KMS-11 (cell line): ENCODE measurements at regions not wholly inside any gene's neighbourhood (a gene's known extent, or its start where the extent isn't known, plus 50 kb on each side); places are given as distances from the start of the nearest gene placed in this dataset.
"Not testable (repeated sequence)": the region's sequence is repeated elsewhere in the genome, so short reads cannot be mapped to it uniquely, and the experiment has no call there.

ENCODE experiments used
- H2AFZ ChIP-seq: fragments of 200-600 bp; sonication (generic); 2 replicates; pipeline ENCODE4 v1.6.1; 2016; ENCODE audit warnings: antibody characterized with exemption, mixed run types, low read depth
- H3K27ac ChIP-seq: fragments of 200-600 bp; sonication (generic); 2 replicates; pipeline ENCODE4 v1.6.1; 2016; ENCODE audit warnings: mild to moderate bottlenecking, mixed run types
- H3K27me3 ChIP-seq: fragments of 200-600 bp; sonication (generic); 2 replicates; pipeline ENCODE4 v1.6.1; 2017; ENCODE audit warnings: mild to moderate bottlenecking, low read depth, mixed run types, moderate library complexity; ENCODE audit not compliant: insufficient read depth
- H3K36me3 ChIP-seq: fragments of 200-600 bp; sonication (generic); 2 replicates; pipeline ENCODE4 v1.6.1; 2017; ENCODE audit warnings: mild to moderate bottlenecking, mixed run types; ENCODE audit not compliant: insufficient read depth
- H3K4me1 ChIP-seq: fragments of 200-600 bp; sonication (generic); 2 replicates; pipeline ENCODE4 v1.6.1; 2016; ENCODE audit warnings: mild to moderate bottlenecking, low read depth, mixed run types; ENCODE audit not compliant: poor library complexity, severe bottlenecking
- H3K4me2 ChIP-seq: fragments of 200-600 bp; sonication (generic); 2 replicates; pipeline ENCODE4 v1.7.0; 2016; ENCODE audit warnings: mild to moderate bottlenecking, mixed run types
- H3K4me3 ChIP-seq: fragments of 200-600 bp; sonication (generic); IDR thresholded peaks from 2 replicates; pipeline ENCODE4 v1.6.1; 2017; ENCODE audit warnings: low read depth, low read length, mixed read lengths; ENCODE audit not compliant: insufficient read depth
- H3K79me2 ChIP-seq: fragments of 200-600 bp; sonication (generic); 2 replicates; pipeline ENCODE4 v1.6.1; 2016; ENCODE audit warnings: low read depth, mixed run types; ENCODE audit not compliant: insufficient read depth
- H3K9ac ChIP-seq: fragments of 200-600 bp; sonication (generic); 2 replicates; pipeline ENCODE4 v1.6.1; 2016; ENCODE audit warnings: mild to moderate bottlenecking, mixed run types
- H4K20me1 ChIP-seq: fragments of 200-600 bp; sonication (generic); 2 replicates; pipeline ENCODE4 v1.6.1; 2016; ENCODE audit warnings: mild to moderate bottlenecking, mixed run types; ENCODE audit not compliant: insufficient read depth
- TF ChIP-seq, protein P1 (sequence below): fragments of 200-600 bp; sonication (generic); conservative IDR thresholded peaks from 2 replicates; pipeline ENCODE4 v1.6.1; 2017; ENCODE audit warnings: low read depth, mild to moderate bottlenecking, antibody characterized with exemption, low read length, moderate library complexity, mixed read lengths

DNA sequence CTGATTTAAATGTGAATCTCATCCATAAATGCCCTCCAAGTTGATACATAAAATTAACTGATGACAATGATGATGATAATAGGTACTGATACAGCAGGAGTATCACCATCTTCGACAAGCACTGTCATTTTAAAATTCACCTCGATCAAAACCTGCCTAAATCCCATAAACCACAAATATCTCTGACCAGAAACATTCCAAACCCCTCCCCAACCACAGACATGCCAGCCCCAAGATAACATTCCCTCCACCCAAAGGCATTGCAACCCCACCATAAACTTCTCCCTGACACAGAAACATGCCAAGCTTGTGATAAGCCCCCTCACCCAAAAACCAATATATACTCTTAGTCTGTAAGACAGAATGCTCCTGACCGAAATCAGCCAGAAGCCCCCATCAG lies 63.7 kb upstream of the WDFY3 start:
- TF ChIP-seq, protein P1, sequence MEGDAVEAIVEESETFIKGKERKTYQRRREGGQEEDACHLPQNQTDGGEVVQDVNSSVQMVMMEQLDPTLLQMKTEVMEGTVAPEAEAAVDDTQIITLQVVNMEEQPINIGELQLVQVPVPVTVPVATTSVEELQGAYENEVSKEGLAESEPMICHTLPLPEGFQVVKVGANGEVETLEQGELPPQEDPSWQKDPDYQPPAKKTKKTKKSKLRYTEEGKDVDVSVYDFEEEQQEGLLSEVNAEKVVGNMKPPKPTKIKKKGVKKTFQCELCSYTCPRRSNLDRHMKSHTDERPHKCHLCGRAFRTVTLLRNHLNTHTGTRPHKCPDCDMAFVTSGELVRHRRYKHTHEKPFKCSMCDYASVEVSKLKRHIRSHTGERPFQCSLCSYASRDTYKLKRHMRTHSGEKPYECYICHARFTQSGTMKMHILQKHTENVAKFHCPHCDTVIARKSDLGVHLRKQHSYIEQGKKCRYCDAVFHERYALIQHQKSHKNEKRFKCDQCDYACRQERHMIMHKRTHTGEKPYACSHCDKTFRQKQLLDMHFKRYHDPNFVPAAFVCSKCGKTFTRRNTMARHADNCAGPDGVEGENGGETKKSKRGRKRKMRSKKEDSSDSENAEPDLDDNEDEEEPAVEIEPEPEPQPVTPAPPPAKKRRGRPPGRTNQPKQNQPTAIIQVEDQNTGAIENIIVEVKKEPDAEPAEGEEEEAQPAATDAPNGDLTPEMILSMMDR, result no peak
- Histone ChIP-seq H3K4me3 (no peak overlapping the region), H3K27ac (no peak overlapping the region), H3K4me1 (no peaks in the 10 kb centered on the region), H3K79me2 (no peaks in the 10 kb centered on the region), H3K4me2 (no peak overlapping the region), H3K9ac (no peak overlapping the region), H2AFZ (no peak overlapping the region), H3K27me3 (no peaks in the 10 kb centered on the region), H4K20me1 (no peaks in the 10 kb centered on the region), H3K36me3 (no peaks in the 10 kb centered on the region)

DNA sequence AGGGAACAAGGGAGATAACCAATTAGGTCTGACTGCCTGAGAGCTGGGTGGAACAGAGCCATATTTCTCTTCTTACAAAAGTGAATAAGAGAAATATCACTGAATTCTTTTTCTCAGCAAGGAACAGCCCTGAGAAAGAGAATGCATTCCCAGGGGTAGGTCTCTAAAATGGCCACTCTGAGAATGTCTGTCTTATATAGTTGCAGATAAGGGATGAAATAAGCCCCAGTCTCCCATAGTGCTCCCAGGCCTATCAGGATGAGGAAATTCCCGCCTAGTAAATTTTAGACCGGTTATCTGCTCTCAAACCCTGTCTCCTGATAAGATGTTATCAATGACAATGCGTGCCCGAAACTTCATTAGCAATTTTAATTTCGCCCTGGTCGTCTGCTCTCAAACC lies 67.3 kb upstream of the WDFY3 start:
- not testable (repeated sequence) for H3K4me3 ChIP-seq, H3K79me2 ChIP-seq, H3K4me2 ChIP-seq, H2AFZ ChIP-seq, H3K27ac ChIP-seq, H3K36me3 ChIP-seq, H3K9ac ChIP-seq, H3K27me3 ChIP-seq, H3K4me1 ChIP-seq, H4K20me1 ChIP-seq

DNA sequence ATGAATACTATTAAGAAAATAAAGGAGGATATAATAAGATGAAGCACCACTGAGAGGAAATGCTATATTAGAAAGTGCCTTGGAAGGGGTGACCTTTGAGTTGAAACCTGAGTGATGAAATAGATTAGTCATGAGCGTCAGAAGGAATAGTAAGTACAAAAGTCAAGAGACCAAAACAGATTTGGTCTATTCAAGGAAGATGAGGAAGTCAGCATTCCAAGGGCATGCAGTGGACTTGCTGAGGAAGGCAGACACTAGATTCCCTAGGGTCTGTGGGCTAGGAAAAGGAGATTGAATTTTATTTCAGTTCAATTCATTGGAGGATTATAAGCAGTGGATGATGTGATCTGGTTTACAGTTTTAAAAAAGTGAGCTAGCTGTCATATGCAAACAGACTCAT lies 73.0 kb upstream of the WDFY3 start:
- Histone ChIP-seq H3K9ac (no peak overlapping the region), H3K4me3 (no peak overlapping the region), H3K36me3 (no peaks in the 10 kb centered on the region), H3K79me2 (no peaks in the 10 kb centered on the region), H4K20me1 (no peaks in the 10 kb centered on the region), H3K27me3 (no peaks in the 10 kb centered on the region), H2AFZ (no peak overlapping the region), H3K27ac (no peak overlapping the region), H3K4me1 (peaks cover 19% of the 10 kb centered on the region), H3K4me2 (no peak overlapping the region)
- TF ChIP-seq, protein P1, result no peak

DNA sequence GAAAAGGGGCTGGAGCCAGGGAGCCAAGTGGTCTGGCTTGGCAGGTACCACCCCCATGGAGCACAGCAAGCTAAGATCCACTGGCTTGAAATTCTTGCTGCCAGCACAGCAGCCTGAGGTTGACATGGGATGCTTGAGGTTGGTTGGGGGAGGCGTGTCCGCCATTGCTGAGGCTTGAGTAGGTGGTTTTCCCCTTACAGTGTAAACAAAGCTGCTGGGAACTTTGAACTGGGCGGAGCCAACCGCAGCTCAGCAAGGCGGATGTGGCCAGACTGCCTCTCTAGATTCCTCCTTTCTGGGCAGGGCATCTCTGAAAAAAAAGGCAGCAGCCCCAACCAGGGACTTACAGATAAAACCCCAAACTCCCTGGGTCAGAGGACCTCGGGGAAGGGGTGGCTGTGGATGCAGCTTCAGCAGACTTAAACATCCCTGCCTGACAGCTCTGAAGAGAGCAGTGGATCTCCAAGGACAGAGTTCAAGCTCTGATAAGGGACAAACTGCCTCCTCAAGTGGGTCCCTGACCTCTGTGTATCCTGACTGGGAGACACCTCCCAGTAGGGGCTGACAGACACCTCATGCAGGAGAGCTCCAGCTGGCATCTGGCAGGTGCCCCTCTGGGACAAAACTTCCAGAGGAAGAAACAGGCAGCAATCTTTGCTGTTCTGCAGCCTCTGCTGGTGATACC lies 77.5 kb upstream of the WDFY3 start:
- peak overlapping the region; percentile 54 for H3K9ac ChIP-seq
- H3K79me2 ChIP-seq, result not testable (repeated sequence)

DNA sequence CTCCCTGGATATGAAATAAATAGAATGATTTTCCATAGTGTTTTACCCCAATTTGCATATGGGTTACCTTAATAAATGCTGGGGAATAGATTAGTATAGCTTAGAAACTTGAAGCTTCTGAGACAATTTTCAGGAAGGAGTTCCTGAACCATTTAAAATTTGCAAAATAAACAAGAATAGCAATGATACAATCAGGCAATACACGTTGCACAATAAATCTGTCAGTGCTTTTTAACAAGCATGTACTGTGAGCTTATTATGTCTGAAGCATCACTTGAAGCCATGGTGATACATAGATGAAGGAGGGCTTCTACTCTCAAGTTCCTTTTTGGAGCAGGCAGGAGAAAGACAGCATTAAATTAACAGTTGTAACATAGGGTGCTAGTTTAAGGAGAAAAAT lies 84.2 kb upstream of the WDFY3 start:
- Histone ChIP-seq H3K36me3 (no peaks in the 10 kb centered on the region), H2AFZ (no peak overlapping the region), H3K27me3 (no peaks in the 10 kb centered on the region), H3K9ac (no peak overlapping the region), H3K4me2 (no peak overlapping the region), H3K4me1 (no peaks in the 10 kb centered on the region), H4K20me1 (no peaks in the 10 kb centered on the region), H3K27ac (no peak overlapping the region), H3K79me2 (no peaks in the 10 kb centered on the region), H3K4me3 (no peak overlapping the region)
- TF ChIP-seq, protein P1, result no peak

More for the DNA sequence above, 77.5 kb upstream of the WDFY3 start:
- Histone ChIP-seq H3K4me1 (peaks cover 26% of the 10 kb centered on the region), H3K4me2 (peak overlapping the region; percentile 83), H2AFZ (peak overlapping the region; percentile 94), H3K27ac (peak overlapping the region; percentile 83)
- not testable (repeated sequence) for H3K36me3 ChIP-seq, H4K20me1 ChIP-seq, H3K27me3 ChIP-seq, H3K4me3 ChIP-seq
